PC-3 (cell line): ENCODE measurements at regions not wholly inside any gene's neighbourhood (a gene's known extent, or its start where the extent isn't known, plus 50 kb on each side); places are given as distances from the start of the nearest gene placed in this dataset.

Source experiments
- EZH2 ChIP-seq: fragments of 300-600 bp; sonication (generic); IDR thresholded peaks from one replicate; pipeline ENCODE4 v1.6.1; 2017; ENCODE audit warnings: antibody characterized with exemption, mild to moderate bottlenecking, low read length; ENCODE audit not compliant: unreplicated experiment
- EZH2phosphoT487 ChIP-seq: fragments of 300-600 bp; sonication (generic); IDR thresholded peaks from 2 replicates; pipeline ENCODE4 v1.6.1; 2018; ENCODE audit warnings: mild to moderate bottlenecking, antibody characterized with exemption, low read length, borderline replicate concordance
- TF ChIP-seq, protein P1 (sequence below): fragments of 300-600 bp; sonication (generic); conservative IDR thresholded peaks from 2 replicates; pipeline ENCODE4 v1.5.1; 2017; ENCODE audit warnings: antibody characterized with exemption, low read depth, mild to moderate bottlenecking, low read length

- TF ChIP-seq EZH2 (no peak), EZH2phosphoT487 (no peak)
- TF ChIP-seq, protein P1, sequence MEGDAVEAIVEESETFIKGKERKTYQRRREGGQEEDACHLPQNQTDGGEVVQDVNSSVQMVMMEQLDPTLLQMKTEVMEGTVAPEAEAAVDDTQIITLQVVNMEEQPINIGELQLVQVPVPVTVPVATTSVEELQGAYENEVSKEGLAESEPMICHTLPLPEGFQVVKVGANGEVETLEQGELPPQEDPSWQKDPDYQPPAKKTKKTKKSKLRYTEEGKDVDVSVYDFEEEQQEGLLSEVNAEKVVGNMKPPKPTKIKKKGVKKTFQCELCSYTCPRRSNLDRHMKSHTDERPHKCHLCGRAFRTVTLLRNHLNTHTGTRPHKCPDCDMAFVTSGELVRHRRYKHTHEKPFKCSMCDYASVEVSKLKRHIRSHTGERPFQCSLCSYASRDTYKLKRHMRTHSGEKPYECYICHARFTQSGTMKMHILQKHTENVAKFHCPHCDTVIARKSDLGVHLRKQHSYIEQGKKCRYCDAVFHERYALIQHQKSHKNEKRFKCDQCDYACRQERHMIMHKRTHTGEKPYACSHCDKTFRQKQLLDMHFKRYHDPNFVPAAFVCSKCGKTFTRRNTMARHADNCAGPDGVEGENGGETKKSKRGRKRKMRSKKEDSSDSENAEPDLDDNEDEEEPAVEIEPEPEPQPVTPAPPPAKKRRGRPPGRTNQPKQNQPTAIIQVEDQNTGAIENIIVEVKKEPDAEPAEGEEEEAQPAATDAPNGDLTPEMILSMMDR = no peak
Observed at GRCh38 chr21:22961258-22961657, 1963.0 kb downstream of the NCAM2 start.
